Mesendoderm (in vitro differentiated cells): ENCODE measurements at regions not wholly inside any gene's neighbourhood (a gene's known extent, or its start where the extent isn't known, plus 50 kb on each side); places are given as distances from the start of the nearest gene placed in this dataset.

Experiments used
- DNase-seq: peaks from one replicate; pipeline ENCODE4 v3.0.0; 2013
- H2AK5ac ChIP-seq: 2 replicates; pipeline ENCODE4 v1.6.1; 2013; ENCODE audit warnings: low read length, inconsistent platforms
- H2BK120ac ChIP-seq: 2 replicates; pipeline ENCODE4 v1.6.1; 2013; ENCODE audit warnings: low read depth, mild to moderate bottlenecking, low read length, moderate library complexity, mixed read lengths
- H2BK15ac ChIP-seq: replicated peaks from 2 replicates; pipeline ENCODE4 v1.6.1; 2013; ENCODE audit warnings: low read depth, mild to moderate bottlenecking, moderate library complexity
- H2BK5ac ChIP-seq: 2 replicates; pipeline ENCODE4 v1.6.1; 2013; ENCODE audit warnings: low read length, inconsistent platforms
- H3K18ac ChIP-seq: 2 replicates; pipeline ENCODE4 v1.6.1; 2013; ENCODE audit warnings: mild to moderate bottlenecking, low read length, mixed read lengths
- H3K23ac ChIP-seq: one replicate; pipeline ENCODE4 v1.6.1; 2013; ENCODE audit warnings: low read length
- H3K27ac ChIP-seq: 2 replicates; pipeline ENCODE4 v1.5.1; 2013; ENCODE audit warnings: low read depth, mild to moderate bottlenecking, inconsistent platforms, low read length, moderate library complexity
- H3K27me3 ChIP-seq: 2 replicates; pipeline ENCODE4 v1.6.1; 2013; ENCODE audit warnings: low read length, control low read depth, mild to moderate bottlenecking, inconsistent platforms; ENCODE audit not compliant: insufficient read depth, poor library complexity
- H3K36me3 ChIP-seq: 2 replicates; pipeline ENCODE4 v1.6.1; 2013; ENCODE audit warnings: low read length, inconsistent platforms; ENCODE audit not compliant: control insufficient read depth, insufficient read depth
- H3K4ac ChIP-seq: one replicate; pipeline ENCODE4 v1.6.1; 2013; ENCODE audit warnings: low read depth, mild to moderate bottlenecking, low read length, moderate library complexity
- H3K4me1 ChIP-seq: 2 replicates; pipeline ENCODE4 v1.6.1; 2013; ENCODE audit warnings: low read depth, low read length, inconsistent platforms; ENCODE audit not compliant: control insufficient read depth
- H3K4me2 ChIP-seq: 2 replicates; pipeline ENCODE4 v1.6.1; 2013; ENCODE audit warnings: low read length
- H3K4me3 ChIP-seq: 2 replicates; pipeline ENCODE4 v1.5.1; 2013; ENCODE audit warnings: mild to moderate bottlenecking, low read length
- H3K56ac ChIP-seq: one replicate; pipeline ENCODE4 v1.6.1; 2013; ENCODE audit warnings: low read length
- H3K79me1 ChIP-seq: 2 replicates; pipeline ENCODE4 v1.6.1; 2013; ENCODE audit warnings: low read length, inconsistent platforms
- H3K79me2 ChIP-seq: 2 replicates; pipeline ENCODE4 v1.6.1; 2013; ENCODE audit warnings: mild to moderate bottlenecking, low read length; ENCODE audit not compliant: control insufficient read depth, insufficient read depth
- H3K9ac ChIP-seq: 2 replicates; pipeline ENCODE4 v1.6.1; 2013; ENCODE audit warnings: low read length, inconsistent platforms
- H4K5ac ChIP-seq: one replicate; pipeline ENCODE4 v1.6.1; 2013; ENCODE audit warnings: low read length
- H4K8ac ChIP-seq: one replicate; pipeline ENCODE4 v1.6.1; 2013; ENCODE audit warnings: low read depth, mild to moderate bottlenecking, control low read depth, low read length, moderate library complexity
- WGBS: extraction: QIAGEN DNeasy Blood & Tissue Kit; methylation state at CpG from one replicate; pipeline ENCODE4 v1.1.7; 2013; ENCODE audit warnings: low lambda C conversion rate, missing lambda C conversion rate; ENCODE audit not compliant: insufficient coverage; ENCODE audit errors: extremely low coverage; 5-methylcytosine and 5-hydroxymethylcytosine counted together

GRCh38 chr4:111855308-111855707 lies 289.9 kb upstream of the FAM241A start:
- H3K27ac ChIP-seq, result no peak overlapping the region
- H3K9ac ChIP-seq, result no peak overlapping the region
- DNase-seq, result no peak
- WGBS, result no CpG with 5 or more reads among the region's 1 CpG
- H3K4me1 ChIP-seq, result no peaks in the 10 kb centered on the region
- no peak overlapping the region for H3K23ac ChIP-seq
- no peaks in the 10 kb centered on the region for H3K27me3 ChIP-seq
- no peak overlapping the region for H2BK15ac ChIP-seq
- H2BK5ac ChIP-seq, result no peak overlapping the region
- no peak overlapping the region for H4K5ac ChIP-seq
- no peak overlapping the region for H3K4ac ChIP-seq
- H3K18ac ChIP-seq, result no peak overlapping the region
- no peak overlapping the region for H4K8ac ChIP-seq
- H3K79me1 ChIP-seq, result no peaks in the 10 kb centered on the region
- no peaks in the 10 kb centered on the region for H3K79me2 ChIP-seq
- no peak overlapping the region for H2BK120ac ChIP-seq
- H2AK5ac ChIP-seq, result no peak overlapping the region
- H3K4me2 ChIP-seq, result no peak overlapping the region
- no peak overlapping the region for H3K56ac ChIP-seq
- no peaks in the 10 kb centered on the region for H3K36me3 ChIP-seq
- no peak overlapping the region for H3K4me3 ChIP-seq

DNA sequence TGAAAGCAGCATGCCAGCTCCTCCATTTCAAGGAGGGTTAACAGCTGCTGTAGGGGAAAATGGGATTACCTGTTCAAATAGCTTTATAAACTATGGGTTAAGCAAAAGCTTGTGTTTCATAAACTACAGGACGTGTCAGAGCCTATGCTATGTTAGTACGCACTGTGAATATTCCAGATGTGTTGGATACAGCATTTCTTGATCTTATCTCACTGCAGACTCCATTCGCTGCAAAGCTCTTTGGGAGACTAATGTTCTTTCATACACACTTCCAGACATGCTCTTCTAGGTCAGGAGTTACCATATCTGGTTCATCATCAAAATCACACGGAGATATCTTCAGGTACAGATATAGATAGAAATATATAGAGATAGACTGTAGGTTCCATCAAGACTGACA lies 281.2 kb upstream of the FAM241A start:
- no peak overlapping the region for H2BK15ac ChIP-seq
- H3K4me3 ChIP-seq, result no peak overlapping the region
- H4K8ac ChIP-seq, result no peak overlapping the region
- no peak overlapping the region for H4K5ac ChIP-seq
- no CpG with 5 or more reads among the region's 4 CpGs for WGBS
- H3K27ac ChIP-seq, result no peak overlapping the region
- no peaks in the 10 kb centered on the region for H3K36me3 ChIP-seq
- H3K56ac ChIP-seq, result no peak overlapping the region
- H3K79me1 ChIP-seq, result no peaks in the 10 kb centered on the region
- no peak overlapping the region for H3K4ac ChIP-seq
- no peak overlapping the region for H3K9ac ChIP-seq
- no peak overlapping the region for H2BK5ac ChIP-seq
- no peak overlapping the region for H3K18ac ChIP-seq
- H2AK5ac ChIP-seq, result no peak overlapping the region
- H3K79me2 ChIP-seq, result no peaks in the 10 kb centered on the region
- no peak overlapping the region for H3K23ac ChIP-seq
- no peaks in the 10 kb centered on the region for H3K27me3 ChIP-seq
- H3K4me2 ChIP-seq, result no peak overlapping the region
- DNase-seq, result no peak
- no peak overlapping the region for H2BK120ac ChIP-seq
- H3K4me1 ChIP-seq, result no peaks in the 10 kb centered on the region

GRCh38 chr4:111869339-111869738 lies 275.9 kb upstream of the FAM241A start:
- H3K4me1 ChIP-seq, result no peaks in the 10 kb centered on the region
- no peak overlapping the region for H2BK120ac ChIP-seq
- DNase-seq, result no peak
- no peaks in the 10 kb centered on the region for H3K79me2 ChIP-seq
- H3K56ac ChIP-seq, result no peak overlapping the region
- no peak overlapping the region for H3K4me2 ChIP-seq
- H3K9ac ChIP-seq, result no peak overlapping the region
- no peak overlapping the region for H2BK5ac ChIP-seq
- H3K4me3 ChIP-seq, result no peak overlapping the region
- no peak overlapping the region for H2BK15ac ChIP-seq
- H3K18ac ChIP-seq, result no peak overlapping the region
- no peaks in the 10 kb centered on the region for H3K79me1 ChIP-seq
- H3K36me3 ChIP-seq, result no peaks in the 10 kb centered on the region
- no CpG with 5 or more reads among the region's 4 CpGs for WGBS
- no peak overlapping the region for H4K8ac ChIP-seq
- no peaks in the 10 kb centered on the region for H3K27me3 ChIP-seq
- H3K27ac ChIP-seq, result no peak overlapping the region
- H2AK5ac ChIP-seq, result no peak overlapping the region
- H3K23ac ChIP-seq, result no peak overlapping the region
- no peak overlapping the region for H3K4ac ChIP-seq
- H4K5ac ChIP-seq, result no peak overlapping the region

DNA sequence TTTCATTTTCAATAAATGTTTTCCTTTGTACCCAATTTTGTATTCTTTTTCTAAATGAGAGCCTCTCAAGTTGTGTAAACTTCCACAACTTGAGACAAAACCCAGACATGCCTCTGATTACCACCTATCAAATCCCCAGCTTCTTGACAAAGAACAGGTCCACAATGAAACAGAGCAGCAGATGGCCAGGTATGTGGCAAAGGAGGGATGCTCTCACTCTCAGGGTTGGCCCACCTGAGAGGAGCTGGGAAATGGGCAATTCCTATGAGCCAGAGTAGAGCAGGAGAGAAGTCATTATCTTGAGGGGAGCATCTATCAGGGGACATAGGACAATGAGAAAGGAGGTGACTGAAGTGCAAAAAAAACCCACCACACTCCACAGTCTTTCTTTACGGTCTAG lies 273.5 kb upstream of the FAM241A start:
- Histone ChIP-seq H3K18ac (no peak overlapping the region), H2BK120ac (no peak overlapping the region), H4K5ac (no peak overlapping the region), H3K79me1 (no peaks in the 10 kb centered on the region), H3K27ac (no peak overlapping the region), H4K8ac (no peak overlapping the region), H3K79me2 (no peaks in the 10 kb centered on the region), H3K27me3 (no peaks in the 10 kb centered on the region), H2BK5ac (no peak overlapping the region), H3K4ac (no peak overlapping the region), H3K4me2 (no peak overlapping the region), H2AK5ac (no peak overlapping the region), H3K9ac (no peak overlapping the region), H3K56ac (no peak overlapping the region), H3K4me3 (no peak overlapping the region), H3K4me1 (no peaks in the 10 kb centered on the region), H2BK15ac (no peak overlapping the region), H3K23ac (no peak overlapping the region), H3K36me3 (no peaks in the 10 kb centered on the region)
- WGBS, result no CpG with 5 or more reads among the region's 1 CpG
- DNase-seq, result peak; percentile 36

GRCh38 chr4:111873801-111874200 lies 271.5 kb upstream of the FAM241A start:
- Histone ChIP-seq H2BK15ac (no peak overlapping the region), H2BK5ac (no peak overlapping the region), H3K4me2 (no peak overlapping the region), H3K79me2 (no peaks in the 10 kb centered on the region), H3K4me1 (no peaks in the 10 kb centered on the region), H3K23ac (no peak overlapping the region), H2BK120ac (no peak overlapping the region), H3K79me1 (no peaks in the 10 kb centered on the region), H3K56ac (no peak overlapping the region), H3K18ac (no peak overlapping the region), H4K5ac (no peak overlapping the region), H3K9ac (no peak overlapping the region), H3K27ac (no peak overlapping the region), H3K36me3 (no peaks in the 10 kb centered on the region), H4K8ac (no peak overlapping the region), H2AK5ac (no peak overlapping the region), H3K4ac (no peak overlapping the region), H3K4me3 (no peak overlapping the region), H3K27me3 (no peaks in the 10 kb centered on the region)
- no CpG with 5 or more reads among the region's 4 CpGs for WGBS
- DNase-seq, result no peak

DNA sequence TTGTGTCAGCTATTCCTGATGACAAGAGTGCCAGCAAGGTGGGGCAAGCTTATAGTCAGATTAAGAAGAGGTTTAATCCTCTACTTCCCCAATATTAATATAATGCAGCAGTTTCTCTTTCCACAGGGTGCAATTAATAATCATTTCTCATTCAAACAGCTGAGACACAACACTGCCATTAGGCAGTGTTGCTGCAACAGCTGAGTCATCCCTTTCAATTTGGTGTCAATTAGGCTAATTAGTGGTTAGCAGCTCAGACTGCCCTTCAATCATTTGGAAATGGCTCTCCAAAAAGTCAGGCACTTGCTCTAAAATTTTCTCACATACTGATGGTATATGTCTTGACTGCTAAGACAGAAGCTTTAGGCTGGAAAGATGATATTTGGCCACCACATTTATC lies 265.7 kb upstream of the FAM241A start:
- H3K23ac ChIP-seq, result no peak overlapping the region
- H2BK5ac ChIP-seq, result no peak overlapping the region
- no peaks in the 10 kb centered on the region for H3K36me3 ChIP-seq
- H3K4ac ChIP-seq, result no peak overlapping the region
- no peaks in the 10 kb centered on the region for H3K27me3 ChIP-seq
- peaks cover 4% of the 10 kb centered on the region for H3K4me1 ChIP-seq
- H3K79me1 ChIP-seq, result no peaks in the 10 kb centered on the region
- no peak overlapping the region for H3K4me3 ChIP-seq
- no peak overlapping the region for H4K5ac ChIP-seq
- no peak overlapping the region for H4K8ac ChIP-seq
- no peak overlapping the region for H3K18ac ChIP-seq
- no peaks in the 10 kb centered on the region for H3K79me2 ChIP-seq
- H3K27ac ChIP-seq, result no peak overlapping the region
- H3K56ac ChIP-seq, result no peak overlapping the region
- no peak overlapping the region for H2BK15ac ChIP-seq
- H3K9ac ChIP-seq, result no peak overlapping the region
- no peak overlapping the region for H2BK120ac ChIP-seq
- H2AK5ac ChIP-seq, result no peak overlapping the region
- H3K4me2 ChIP-seq, result no peak overlapping the region
- DNase-seq, result peak; percentile 48
